ENCODE measurements at regions not wholly inside any gene's neighbourhood (a gene's known extent, or its start where the extent isn't known, plus 50 kb on each side); places are given as distances from the start of the nearest gene placed in this dataset.

GRCh38 chr10:105697290-105697780 lies 1056.2 kb downstream of the SORCS3 start:
- TF ChIP-seq CTCF (IDR thresholded peaks at IDR 0.05; ENCODE audit: borderline replicate concordance, insufficient read depth, low read depth, low read length), result no peak
- H3K4me3 ChIP-seq (ENCODE audit: low read depth, low read length), result no peak overlapping the region

- TF ChIP-seq CTCF (IDR thresholded peaks at IDR 0.05; ENCODE audit: borderline replicate concordance, insufficient read depth, low read depth, low read length), result no peak
- H3K4me3 ChIP-seq (ENCODE audit: low read depth, low read length), result no peak overlapping the region
Measured at GRCh38 chr10:105691811-105692210, 1050.7 kb downstream of the SORCS3 start.

DNA sequence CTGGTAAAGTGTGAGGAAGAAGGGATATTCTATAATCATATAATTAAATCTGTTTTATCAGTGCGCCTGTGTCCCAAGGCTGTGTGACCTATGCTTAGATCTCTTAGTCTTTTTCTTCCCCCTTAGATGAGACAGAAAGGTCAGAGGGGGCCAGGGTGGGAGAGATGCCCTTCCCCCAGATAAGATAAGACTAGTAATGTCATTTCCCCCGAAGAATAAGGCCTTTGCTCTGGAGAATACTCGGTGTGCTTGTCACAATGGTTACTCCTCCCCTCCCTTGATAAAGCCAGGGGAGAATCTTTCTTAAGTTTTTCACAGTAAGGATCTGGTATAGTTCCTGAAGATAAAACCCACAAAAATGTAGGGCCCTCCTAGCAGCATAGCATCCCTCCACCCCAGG lies 1041.8 kb downstream of the SORCS3 start:
- no peak overlapping the region for H3K4me3 ChIP-seq (ENCODE audit: low read depth, low read length)
- no peak for TF ChIP-seq CTCF (IDR thresholded peaks at IDR 0.05; ENCODE audit: borderline replicate concordance, insufficient read depth, low read depth, low read length)

- TF ChIP-seq CTCF (IDR thresholded peaks at IDR 0.05; ENCODE audit: borderline replicate concordance, insufficient read depth, low read depth, low read length), result no peak
Measured at GRCh38 chr10:105681051-105681450, 1040.0 kb downstream of the SORCS3 start.

GRCh38 chr10:105679781-105680180 lies 1038.7 kb downstream of the SORCS3 start:
- TF ChIP-seq CTCF (IDR thresholded peaks at IDR 0.05; ENCODE audit: borderline replicate concordance, insufficient read depth, low read depth, low read length), result no peak
- H3K4me3 ChIP-seq (ENCODE audit: low read depth, low read length), result no peak overlapping the region

More at GRCh38 chr10:105681051-105681450, 1040.0 kb downstream of the SORCS3 start:
- H3K4me3 ChIP-seq (ENCODE audit: low read depth, low read length), result no peak overlapping the region

DNA sequence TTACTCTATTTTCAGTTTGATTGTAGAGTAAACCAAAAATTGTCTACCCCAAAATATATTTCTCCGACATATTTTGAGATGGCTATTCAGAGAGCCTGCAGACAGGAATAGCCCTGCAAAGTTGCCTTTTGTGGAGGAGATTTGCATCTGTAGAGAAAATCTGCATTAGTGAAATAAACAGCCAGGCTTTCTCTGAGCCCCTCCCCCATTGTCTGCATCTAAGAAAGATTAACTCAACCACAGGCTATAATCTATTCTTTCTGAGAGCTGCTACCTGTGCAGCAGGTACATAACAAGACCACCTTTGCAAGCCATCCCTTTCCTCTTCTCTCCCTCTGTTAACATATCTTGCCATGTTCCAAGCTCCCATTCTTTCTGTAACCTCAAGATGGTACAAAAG lies 1034.2 kb downstream of the SORCS3 start:
- TF ChIP-seq CTCF (IDR thresholded peaks at IDR 0.05; ENCODE audit: borderline replicate concordance, insufficient read depth, low read depth, low read length), result no peak
- no peak overlapping the region for H3K4me3 ChIP-seq (ENCODE audit: low read depth, low read length)

GRCh38 chr10:105674448-105674847 lies 1033.4 kb downstream of the SORCS3 start:
- no peak for TF ChIP-seq CTCF (IDR thresholded peaks at IDR 0.05; ENCODE audit: borderline replicate concordance, insufficient read depth, low read depth, low read length)
- H3K4me3 ChIP-seq (ENCODE audit: low read depth, low read length), result no peak overlapping the region

Measured in GM12875 (cell line).